HG03520 (cell line): ENCODE measurements at regions not wholly inside any gene's neighbourhood (a gene's known extent, or its start where the extent isn't known, plus 50 kb on each side); places are given as distances from the start of the nearest gene placed in this dataset.

ENCODE experiments used
- ATAC-seq: cut with Tn5 transposase; IDR thresholded peaks from one replicate; pipeline ENCODE4 v1.9.1; 2021; ENCODE audit warnings: mild to moderate bottlenecking, moderate library complexity; ENCODE audit not compliant: unreplicated experiment

DNA sequence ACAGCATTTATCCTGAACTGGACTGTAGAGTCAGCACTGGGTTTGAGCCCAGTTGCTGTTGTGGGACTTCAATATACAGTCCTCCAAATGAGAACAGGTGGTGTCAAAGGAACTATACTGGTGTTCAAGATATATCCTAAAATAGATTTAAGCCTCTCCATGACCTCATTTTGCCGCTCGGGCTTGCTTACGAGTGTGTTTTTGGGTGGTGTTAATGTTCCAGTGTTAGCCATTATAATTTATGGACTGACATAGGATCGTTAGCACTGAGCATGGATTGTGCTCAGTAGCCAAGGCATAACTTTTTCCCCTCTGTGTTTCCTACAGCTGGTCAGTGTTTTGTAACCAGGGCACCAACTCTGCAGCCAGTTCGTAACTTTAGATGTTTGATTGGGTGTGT lies 306.6 kb downstream of the SPATA31D1 start:
- ATAC-seq: no peak

DNA sequence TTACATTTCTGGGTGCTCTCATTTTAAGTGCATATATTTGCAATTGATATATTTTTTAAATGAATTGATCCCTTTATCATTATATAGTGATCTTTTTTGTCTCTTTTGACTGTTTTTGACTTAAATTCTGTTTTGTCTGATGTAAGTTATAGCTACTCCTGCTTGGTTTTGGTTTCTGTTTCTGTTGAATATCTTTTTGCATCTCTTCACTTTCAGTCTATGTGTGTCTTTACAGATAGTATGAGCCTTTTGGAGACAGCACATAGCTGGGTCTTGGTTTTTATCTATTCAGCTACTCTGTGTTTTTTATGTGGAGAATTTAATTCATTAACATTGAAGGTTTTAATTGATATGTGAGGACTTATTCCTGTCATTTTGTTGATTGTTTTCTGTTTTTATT lies 311.3 kb downstream of the SPATA31D1 start:
- no peak for ATAC-seq

DNA sequence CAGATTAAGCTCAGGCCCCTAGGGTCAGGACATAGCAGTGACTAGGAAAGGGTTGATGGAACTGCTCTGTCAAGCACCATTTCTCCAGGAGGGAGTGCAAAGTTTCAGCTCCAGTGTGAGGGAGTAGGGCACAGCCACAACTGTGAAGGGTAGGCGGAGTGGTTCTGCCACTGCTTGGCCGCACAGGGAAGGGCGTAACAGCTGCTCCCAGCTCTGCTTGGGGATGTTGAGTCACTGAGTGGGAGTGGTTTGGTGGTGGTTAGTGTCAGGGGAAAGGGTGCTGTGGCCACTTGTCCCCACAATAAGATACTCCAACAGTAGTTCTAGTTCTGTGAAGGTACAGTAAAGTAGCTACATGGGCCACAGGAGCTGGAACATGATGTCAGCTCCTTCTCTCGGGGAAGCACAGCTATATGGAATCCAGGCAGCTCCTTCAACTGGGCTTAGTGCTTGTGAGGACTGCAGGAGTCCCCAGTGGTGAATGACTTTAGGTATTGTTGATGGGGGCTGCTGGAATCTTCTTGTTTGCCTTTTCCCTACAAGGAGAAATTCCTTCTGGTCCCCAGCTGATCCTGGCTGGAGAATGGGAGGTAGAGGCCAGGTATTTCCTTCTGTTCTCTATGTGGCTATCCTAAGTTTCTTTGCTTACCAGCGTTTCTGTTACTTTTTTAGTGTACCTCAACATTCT lies 314.5 kb downstream of the SPATA31D1 start:
- no peak for ATAC-seq

DNA sequence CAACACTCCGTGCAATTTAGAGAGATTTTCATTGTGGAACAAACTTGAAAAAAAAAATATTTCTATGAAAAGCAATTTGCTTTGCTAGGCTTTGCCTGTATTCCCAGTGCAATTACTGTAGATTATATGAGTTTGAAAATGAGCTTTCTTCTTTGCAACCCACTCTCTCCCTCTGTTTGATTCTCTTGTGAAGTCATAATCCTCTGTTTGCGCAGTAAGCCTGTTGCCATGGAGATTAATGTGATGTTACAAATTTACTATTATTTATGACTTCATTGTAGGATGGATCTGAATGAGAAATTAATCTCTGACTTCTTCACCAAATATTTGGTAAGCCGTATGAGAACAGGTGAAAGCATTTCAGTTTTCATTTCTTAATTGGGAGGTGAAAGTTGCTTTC lies 320.3 kb downstream of the SPATA31D1 start:
- no peak for ATAC-seq

DNA sequence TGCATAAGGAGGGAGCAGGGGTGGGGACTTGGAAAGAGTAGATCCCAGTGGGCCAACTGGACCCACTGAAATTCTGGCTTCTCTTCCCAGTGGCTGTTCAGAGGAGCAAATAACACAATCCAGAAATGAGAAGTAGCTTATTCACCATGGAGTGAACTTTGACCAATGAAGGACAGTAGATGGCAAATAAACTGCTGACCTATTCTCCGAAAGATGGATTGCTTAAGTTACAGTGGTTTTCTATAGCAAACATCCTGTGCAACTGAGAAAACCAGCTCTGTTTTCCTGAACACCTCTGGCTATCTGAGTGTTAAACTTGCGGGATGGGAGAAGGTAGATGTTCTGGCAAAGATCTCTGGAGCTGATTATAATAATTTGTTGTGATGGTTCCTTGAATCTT lies 325.1 kb downstream of the SPATA31D1 start:
- no peak for ATAC-seq

DNA sequence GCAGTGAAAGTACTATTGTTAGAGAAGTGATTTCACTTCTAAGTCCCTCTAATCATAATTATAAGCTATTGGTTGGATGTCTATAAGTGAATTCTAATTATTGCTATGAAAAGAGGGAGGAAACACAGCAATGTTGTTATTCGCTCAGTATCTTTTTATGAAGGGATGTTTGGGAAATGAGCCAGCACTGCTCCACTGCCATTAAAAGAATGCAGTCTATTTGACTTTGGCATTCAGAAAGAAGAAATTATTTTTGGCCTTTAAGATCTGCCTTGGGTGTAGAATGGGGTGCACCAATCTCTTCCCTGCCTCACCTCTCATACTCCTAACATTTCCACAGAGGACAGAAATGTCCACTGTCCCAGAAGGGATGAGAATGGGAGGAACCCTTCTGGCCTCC lies 332.0 kb downstream of the SPATA31D1 start:
- no peak for ATAC-seq

DNA sequence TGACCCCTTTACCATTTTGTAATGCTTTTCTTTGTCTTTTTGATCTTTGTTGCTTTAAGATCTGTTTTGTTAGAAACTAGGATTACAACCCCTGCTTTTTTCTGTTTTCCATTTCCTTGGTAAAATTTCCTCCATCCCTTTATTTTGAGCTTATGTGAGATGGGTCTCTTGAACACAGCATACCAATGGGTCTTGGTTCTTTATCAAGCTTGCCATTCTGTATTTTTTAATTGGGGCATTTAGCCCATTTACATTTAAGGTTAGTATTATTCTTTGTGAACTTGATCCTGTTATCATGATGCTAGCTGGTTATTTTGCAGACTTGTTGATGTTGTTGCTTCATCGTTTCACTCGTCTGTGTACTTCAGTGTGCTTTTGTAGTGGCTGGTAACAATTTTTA lies 337.3 kb downstream of the SPATA31D1 start:
- no peak for ATAC-seq

DNA sequence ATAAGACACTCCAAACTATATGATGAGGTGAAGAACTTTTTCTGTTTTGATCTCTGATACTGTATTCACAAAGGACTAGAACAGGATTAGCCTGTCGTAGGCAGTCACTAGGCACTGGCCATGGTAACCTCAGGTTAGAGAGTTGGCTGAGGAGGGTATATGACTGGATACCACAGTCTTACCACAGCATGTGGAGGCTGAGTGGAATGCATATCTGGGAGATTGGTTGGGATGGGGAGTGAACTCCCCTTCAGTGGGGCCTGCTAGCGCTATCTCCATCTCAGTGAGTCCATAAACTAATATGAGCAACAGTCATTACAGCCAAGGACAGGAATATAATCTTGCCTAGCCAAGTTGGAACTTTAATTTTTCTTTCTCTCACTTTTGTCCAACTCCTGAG lies 339.1 kb downstream of the SPATA31D1 start:
- no peak for ATAC-seq

DNA sequence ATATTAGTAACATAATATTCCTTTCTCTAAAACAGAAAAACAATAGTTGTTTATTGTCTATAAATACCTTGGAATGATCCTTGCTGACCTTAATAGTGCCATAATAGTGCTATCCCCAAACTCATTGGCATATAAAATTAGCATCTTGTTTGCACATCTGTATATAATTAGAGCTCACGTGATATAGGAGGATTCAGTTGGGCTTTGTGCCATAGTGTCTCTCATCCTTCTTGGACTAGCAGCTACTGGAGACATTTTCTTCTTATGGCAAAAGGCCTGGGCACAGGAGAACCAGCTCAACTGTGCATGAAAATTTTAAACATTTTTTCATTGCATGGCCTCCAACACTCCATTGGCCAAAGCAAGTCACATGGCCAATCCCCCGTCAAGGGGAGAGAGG lies 342.5 kb downstream of the SPATA31D1 start:
- ATAC-seq: no peak

DNA sequence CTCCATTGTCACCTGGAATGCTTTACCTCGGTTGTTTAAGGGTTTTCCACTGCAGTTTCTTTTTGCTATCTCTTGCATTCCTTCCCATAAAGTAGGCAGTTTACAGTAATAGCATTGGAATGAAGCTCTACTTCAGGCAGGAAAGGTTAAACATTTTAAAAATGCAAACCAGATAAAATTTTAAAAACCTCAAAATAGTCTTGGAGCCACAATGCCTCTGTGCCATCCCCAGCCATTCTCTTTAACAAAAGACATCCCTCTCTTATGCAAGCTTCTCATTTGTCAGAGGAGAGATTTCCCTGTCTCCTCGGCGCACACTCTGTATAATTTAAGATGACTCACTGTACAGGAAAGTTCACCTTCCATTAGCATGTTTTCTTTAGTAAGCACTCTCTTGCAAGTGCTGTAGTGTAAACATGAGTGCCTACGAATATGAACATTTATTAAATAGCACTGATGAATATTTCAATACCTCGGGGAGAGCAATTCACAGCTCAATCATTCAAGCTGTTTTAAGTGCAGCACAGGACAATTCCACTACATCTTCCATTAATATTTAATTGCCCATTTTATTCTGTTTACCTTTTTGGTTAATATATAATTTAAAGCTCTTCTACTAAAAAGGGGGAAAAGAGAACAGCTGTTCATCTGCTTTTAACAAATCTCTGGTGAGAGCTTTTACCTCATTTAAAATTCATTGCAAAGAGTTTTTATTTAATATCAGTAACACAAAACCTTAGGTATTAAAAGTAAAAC lies 343.6 kb downstream of the SPATA31D1 start:
- no peak for ATAC-seq

DNA sequence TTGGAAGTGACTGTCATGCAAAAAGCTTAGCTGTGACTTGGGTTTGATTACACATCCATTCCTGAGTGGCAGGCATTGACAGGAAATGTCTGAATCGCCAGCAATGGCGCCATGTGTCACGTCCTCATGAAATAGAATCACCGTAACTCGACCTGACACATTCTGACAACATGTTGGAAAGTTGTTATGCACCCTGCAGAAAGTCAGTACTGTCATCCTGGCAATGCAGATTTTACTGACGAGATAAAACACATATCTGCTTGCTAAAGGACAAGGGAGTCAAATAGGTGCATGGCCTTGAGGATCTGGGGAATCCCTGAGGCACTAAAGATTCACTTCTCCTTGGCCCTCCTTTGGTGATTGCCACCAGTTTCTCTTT lies 344.2 kb downstream of the SPATA31D1 start:
- no peak for ATAC-seq

DNA sequence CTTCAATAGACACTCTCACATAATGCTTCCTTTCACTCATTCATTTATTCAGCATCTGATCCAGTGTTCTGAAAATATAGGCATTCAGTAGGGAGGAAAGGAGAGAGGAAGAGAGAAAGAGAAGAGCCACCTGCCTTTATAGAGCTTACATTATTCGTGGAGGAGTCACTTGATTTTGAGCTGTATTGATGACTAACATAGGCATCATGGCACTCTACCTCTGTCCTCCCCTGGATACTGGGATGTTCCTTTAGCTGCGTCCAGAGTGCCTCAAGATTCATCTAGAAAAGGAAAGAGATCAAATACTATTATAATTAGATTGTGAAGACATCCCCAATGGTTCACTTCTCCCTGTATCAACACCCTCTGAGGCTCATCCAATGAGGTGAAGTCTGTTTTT lies 345.1 kb downstream of the SPATA31D1 start:
- ATAC-seq: no peak

DNA sequence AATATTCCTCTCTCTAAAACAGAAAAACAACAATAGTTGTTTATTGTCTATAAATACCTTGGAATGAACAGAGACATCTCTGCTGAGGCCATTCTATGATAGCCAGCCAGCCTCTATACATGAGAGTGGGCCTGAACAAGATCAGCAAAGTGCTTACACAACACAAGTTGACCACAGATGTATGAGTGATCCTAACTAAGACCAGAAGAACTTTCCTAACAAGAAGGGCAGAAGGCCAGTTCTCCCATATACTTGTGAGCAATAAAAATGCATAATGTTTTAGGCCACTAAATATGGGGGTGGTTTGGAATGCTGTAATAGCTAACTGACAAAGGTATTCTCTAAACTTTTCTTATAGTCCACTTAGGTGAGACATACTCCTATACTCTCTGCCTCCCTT lies 345.7 kb downstream of the SPATA31D1 start:
- ATAC-seq: no peak

DNA sequence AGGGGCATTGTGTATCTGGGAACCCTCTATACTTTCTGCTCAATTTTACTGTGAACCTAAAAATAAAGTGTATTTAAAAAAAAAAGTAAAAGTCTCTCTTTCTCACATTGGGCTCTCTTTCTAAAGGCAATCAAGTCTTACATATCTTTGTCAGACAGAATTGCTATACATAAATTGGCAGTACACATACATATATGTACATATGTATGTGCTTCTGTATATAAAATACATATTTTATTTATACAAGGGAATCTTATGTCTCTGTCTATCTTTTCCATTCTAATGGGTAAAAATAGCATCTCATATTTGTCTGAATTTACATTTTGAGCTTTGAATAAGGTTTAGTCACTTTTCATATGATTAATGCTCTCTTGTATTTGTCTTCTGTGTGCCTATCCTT lies 348.8 kb downstream of the SPATA31D1 start:
- no peak for ATAC-seq

DNA sequence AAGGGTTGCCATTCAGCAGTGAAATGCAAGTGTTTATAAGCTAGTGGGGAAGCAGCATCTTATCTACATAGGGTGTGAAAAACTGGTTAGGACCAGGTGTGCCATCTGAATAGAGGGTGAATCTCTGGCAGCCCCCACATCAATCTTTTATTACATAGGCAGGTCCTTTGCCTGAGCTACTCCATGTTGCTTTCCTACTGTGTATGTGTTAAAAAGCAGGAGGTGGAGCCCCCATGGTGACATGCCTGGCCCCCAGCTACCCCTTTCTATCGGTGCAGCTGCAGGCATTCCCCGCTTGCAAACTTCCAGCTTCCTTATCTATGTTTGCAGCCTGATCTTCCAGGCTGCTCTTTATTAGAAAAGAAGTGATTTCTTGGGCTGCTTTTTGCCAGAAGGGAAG lies 353.5 kb downstream of the SPATA31D1 start:
- no peak for ATAC-seq

DNA sequence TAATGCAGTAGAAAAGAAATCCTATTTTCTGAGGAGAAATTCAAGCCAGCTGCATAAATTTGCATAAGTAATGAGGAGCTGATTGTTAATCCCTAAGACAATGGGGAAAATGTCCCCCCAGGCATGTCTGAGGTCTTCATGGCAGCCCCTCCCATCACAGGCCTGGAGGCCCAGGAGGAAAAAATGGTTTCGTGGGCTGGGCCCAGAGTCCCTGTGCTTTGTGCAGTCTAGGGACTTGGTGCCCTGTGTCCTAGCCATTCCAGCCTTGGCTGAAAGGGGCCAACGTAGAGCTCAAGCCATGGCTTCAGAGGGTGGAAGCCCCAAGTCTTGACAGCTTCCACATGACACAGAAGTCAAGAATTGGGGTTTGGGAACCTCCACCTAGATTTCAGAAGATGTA lies 357.5 kb downstream of the SPATA31D1 start:
- ATAC-seq: no peak

DNA sequence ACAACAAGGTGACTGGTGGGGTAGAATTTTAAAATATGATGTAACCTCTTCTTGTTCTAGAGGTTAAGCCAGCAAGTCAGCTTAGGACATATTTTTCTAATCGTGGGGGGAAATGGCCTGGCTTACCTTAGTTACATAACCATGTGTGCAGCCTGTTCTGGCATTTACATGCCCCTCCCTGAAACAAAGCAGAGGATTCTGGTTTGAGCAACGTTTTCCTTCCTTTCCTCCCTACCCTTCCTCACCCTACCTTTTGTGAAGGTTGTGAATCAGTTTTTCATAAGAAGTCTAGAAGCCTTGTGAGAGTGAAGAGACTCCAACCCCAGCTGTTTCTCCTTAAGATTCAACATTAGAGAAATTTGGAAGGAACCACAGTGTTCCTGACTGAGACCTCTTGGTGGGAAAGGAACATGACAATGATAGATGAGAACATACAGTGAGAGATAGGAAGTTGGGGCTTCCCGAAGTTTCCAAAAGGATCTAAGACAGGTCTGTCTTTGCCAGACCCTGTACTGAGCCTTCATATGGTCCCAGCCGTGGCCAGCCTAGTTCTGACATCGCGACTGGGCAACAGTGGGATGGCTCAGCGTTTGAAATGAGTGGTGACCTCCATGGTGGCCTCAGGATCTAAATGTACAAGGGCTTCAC lies 365.2 kb downstream of the SPATA31D1 start:
- no peak for ATAC-seq

DNA sequence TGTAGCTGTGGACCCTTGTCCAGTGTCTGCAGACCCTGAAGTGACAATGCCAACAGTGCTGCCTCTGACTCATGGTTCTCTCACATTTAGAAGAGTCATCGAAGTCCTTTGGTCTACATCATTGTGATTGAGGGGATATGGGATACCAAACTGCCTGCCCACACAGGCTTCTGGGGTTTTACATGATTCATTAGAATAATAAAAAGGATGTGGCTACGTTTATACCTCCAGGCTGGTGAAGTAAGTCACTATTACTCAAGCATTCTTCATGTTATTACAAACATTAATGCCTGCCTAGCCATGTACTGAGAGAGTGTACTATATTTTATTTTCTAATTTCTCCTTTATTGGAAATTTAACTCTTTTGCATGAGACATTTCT lies 365.7 kb downstream of the SPATA31D1 start:
- no peak for ATAC-seq

DNA sequence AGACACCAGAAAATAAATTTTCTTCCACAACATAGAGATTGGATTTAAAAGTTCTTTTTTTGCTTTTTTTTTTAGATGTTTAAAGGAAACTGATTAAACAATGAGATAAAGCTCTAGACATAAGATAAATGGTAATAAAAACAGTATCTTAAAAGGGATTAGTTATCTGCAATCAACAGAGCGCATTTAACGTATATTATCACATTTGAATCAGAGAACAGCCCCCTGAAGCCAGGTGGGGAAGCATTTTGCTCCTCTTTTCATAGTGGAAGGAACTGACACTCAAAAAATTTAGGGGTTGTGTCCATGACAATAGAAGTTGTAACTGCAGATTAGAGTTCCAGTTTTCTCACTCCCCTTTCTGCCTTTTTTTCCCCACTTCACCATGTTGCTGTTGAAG lies 367.6 kb downstream of the SPATA31D1 start:
- no peak for ATAC-seq

DNA sequence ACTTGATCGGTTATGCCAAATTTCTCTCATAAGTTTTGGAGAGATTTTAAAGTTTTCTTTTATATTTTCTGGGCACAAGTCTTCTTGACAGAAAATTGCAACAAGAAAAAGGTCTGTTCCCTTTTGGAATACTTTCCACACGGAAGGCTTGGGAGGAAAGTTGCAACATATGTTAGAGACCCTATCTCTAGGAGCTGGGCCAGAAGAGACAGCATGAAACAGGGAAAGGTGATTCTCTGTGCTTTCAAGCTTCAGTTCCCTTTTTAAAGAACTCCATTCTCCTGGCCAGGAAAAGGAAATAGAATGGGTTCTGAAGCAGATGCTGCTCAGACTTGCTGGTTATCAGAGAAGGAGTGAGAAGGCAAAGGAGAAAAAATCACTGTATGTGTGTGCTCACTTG lies 368.3 kb downstream of the SPATA31D1 start:
- no peak for ATAC-seq

DNA sequence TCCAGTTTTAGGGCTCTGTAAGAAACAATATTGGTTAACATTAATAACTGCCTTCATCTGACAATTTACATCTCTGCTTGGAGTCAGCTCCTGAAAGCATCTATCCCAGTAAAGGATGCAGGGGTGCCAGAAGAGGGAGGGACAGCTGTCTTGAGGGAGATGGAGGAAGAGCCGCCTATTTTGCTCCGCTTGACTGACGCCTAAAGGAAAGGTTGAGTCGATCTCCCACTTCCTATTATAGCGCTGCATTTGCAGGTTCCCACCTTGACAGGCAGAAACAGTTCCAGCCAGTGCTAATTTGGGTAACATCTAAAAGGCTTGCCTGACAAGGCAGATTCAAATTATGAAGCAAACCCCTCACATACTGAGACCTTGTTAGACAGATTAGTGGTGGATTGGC lies 374.6 kb downstream of the SPATA31D1 start:
- ATAC-seq: no peak

DNA sequence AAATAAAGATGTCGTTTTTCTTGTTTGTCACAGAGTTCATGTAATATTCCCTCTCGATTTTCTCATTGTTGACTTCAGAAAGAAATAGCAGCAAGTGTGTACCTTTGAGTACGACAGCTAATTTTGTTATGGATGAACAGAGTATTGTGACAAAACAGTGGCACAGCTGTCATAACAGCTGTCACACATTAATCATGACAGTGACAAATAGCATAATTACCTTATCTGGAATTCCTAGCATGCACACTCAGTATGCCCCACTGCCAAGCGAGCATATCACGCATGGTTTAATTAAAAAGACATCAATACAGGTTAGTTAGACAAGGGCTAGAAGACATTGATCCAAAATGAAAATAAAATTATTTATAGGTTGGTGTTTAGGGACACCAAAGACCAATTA lies 375.1 kb downstream of the SPATA31D1 start:
- no peak for ATAC-seq
